GM03348 (cell line): ENCODE measurements at regions not wholly inside any gene's neighbourhood (a gene's known extent, or its start where the extent isn't known, plus 50 kb on each side); places are given as distances from the start of the nearest gene placed in this dataset.
"Not testable (repeated sequence)": the region's sequence is repeated elsewhere in the genome, so short reads cannot be mapped to it uniquely, and the experiment has no call there.

Experiments used
- DNase-seq: peaks from one replicate; pipeline ENCODE4 v3.0.0; 2012; ENCODE audit warnings: low spot score

DNA sequence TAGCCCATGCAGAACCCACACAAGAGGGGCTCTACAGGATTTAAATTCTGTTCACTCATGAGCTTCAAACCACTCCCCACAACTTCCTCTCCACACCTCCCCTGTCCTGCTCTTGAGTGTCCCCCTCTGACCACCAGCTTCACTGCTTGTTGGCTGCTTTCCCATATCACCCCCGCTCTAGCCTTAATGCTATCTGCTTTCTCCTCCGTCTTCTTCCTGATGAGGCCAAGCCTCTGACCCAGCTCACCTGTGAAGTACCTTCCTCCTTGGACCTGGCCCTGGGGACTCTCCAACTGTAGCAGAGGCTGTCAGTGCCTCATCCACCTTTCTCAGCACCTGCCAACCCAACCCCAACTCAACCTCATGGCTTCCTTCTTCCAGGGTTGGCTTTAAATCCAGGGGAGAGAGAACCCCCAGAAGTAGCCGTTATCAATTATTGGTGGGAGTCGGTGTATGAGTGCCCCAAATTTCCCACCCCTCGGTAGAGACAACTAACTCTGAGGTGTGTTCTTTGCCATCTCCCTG lies 174.8 kb downstream of the MINAR1 start:
- no peak for DNase-seq

DNA sequence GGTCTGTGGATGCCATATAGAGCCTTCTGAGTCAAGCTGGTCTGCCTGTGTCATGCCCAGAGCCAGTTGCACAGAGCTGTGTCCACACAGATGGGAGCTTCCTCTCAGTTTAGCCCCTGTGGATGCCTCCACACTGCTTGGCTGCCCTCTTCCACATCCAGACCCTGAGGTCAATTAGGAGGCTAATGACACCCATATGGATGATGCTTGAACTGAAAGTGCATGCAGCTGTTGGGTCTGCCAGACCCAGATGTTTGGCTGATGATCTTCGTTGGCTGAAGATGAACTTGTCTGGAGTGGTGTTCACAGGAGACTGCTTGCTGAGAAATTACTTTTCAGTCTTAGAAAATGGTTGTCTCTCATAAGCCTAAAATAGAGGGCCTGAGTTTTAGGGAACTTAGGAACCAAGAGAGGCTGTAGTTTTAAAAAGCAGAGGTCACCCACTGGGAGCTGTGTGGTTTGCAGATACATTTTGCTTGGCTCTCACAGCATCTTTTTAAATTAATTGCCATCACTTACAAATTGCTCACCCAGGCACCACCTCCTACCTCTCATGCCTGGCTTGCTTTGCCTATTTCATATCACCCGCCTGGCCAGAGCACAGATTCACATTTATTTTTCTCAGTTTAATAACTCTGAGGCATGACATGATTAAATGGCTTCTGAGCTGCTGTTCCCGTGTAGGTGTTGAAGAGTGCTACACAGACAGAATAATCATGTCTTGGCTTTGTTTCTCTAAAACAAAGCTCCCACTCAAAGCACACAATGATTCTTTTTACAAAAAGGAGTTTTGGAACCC lies 176.1 kb downstream of the MINAR1 start:
- no peak for DNase-seq

DNA sequence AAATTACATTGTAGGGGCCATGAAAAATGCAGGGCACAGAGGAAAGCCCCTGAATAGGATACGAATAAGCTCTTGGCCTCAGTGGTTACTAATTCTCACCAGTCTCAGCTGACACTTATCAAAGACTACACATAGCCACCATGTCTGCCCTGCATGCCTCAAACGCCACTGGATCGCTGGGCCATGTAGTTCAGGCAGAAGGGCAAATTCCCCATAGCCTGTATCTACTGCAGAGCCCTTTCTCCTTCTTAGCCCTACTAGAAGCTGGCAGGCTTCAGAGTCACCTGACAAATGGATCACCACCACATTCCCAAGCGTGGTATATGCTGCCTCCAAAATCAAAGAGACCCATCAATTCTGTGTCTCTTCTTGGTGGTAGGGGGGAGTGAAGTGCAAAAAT lies 177.4 kb downstream of the MINAR1 start:
- no peak for DNase-seq

DNA sequence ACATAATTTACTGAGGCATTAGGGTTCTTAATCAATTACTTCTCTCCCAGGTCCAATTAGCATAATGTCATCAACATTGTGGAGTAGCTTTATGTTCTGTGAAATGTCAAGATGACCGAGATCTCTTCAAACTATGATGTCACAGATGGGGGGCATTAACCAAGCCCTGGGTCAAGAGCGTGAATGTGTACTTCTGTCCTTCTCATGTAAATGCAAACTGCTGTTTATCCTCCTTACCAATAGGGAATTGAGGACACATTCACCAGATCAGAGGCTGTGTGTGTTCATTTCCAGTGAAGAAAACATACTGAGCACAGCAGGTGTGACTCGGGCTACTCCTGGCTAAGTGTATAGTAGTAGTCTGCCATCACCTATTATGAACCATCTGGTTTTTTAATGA lies 177.9 kb downstream of the MINAR1 start:
- no peak for DNase-seq

DNA sequence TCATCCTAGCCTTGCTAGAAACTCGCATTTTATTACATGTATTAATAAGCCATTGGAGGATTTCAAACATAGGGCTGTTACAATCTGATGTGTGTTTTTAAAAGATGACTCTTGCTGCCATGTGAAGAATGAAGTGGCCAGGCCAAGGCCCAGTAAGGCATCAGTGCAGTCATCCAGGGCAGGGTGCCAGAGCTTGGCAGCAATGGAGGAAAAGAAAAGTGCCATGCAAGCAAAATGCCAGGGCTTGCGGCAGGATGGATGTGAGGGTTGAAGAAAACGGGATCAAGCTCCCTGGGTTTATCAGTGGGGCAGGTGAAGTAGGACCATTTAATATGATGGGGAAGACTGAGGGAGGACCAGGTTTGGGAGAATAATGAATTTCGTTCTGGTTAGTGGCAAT lies 183.6 kb downstream of the MINAR1 start:
- DNase-seq: no peak

DNA sequence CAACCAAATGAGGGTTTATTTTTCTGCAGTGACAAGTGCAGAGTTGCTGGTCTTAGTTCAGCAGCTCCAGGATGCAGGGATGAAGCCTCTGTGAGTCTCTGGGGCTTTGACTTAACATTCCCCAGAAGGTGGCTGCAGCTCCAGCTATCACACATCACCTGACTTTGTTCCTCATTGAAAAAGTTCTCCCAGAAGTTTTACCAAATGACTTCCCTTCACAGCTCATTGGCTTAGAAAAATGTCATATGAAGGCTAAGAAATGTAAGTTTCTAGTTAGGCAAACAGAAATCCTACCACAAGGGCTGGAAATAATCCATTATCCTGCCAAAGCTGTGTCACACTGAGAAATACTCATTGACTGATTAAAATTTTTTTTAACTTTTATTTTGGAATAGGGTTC lies 184.9 kb downstream of the MINAR1 start:
- no peak for DNase-seq

DNA sequence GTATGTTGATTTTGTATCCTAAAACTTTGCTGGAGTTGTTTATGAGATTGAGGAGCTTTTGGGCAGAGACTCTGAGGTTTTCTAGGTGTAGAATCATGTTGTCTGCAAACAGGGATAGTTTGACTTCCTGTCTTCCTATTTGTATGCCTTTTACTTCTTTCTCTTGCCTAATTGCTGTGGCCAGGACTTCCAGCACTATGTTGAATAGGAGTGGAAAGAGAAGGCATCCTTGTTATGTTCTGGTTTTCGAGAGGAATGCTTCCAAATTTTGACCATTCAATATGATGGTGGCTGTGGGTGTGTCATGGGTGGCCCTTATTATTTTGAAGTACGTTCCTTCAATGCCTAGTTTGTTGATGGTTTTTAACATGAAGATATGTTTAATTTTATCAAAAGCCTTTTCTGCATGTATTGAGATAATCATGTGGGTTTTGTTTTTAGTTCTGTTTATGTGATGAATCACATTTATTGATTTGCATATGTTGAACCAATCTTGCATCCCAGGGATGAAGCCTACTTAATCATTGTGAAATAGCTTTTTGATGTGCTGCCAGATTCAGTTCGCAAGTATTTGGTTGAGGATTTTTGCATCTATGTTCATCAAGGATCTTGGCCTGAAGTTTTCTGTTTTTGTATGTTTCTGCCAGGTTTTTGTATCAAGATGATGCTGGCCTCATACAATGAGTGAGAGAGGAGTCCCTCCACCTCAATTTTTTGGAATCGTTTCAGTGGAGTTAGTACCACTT lies 188.1 kb downstream of the MINAR1 start:
- DNase-seq: no peak

DNA sequence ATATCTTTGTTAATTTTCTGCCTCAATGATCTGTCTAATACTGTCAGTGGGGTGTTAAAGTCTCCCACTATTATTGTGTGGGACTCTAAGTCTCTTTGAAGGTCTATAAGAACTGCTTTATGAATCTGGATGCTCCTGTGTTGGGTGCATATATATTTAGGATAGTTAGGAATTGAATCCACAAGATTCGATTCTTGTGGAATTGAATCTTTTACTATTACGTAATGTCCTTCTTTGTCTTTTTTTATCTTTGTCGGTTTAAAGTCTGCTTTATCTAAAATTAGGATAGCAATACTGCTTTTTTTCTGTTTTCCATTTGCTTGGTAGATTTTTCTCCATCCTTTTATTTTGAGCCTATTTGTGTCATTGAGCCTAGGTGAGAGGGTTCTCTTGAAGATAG lies 189.7 kb downstream of the MINAR1 start:
- not testable (repeated sequence) for DNase-seq

DNA sequence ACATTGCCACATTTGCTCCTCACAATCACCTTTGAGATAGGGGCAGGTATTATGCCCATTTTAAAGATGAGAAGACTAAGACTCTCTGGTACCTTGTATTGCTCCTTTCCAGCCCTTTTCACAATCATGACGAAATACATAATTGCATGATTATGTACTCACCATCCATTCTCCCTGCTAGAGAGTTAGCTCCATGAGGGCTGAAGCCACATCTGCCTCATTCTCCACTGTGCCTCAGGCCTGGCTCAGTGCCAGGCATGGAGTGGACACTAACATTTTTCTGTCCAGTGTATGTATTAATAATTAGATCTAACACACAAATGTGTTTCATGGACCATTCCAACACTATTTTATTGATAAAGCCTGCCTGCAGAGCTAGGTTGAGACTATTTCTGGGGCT lies 191.4 kb downstream of the MINAR1 start:
- DNase-seq: no peak

DNA sequence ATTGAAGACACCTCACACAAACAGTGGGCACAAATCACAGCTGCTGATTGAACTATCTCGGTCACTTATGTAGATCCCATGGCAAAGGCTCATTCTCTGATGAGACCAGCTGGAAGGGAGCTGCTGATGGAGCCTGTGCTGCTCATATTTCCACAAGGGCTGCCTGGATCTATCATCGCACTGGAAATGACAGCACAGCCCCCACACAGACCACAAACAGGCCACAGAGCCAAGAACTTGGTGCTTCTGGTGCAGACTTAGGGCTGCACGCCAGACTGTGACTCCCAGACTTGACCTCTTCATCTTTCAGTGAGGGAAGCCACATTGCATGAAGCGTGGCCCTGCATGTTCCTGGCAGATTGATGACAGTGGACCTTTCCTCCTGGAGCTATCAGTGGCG lies 197.6 kb downstream of the MINAR1 start:
- DNase-seq: peak; percentile 54

DNA sequence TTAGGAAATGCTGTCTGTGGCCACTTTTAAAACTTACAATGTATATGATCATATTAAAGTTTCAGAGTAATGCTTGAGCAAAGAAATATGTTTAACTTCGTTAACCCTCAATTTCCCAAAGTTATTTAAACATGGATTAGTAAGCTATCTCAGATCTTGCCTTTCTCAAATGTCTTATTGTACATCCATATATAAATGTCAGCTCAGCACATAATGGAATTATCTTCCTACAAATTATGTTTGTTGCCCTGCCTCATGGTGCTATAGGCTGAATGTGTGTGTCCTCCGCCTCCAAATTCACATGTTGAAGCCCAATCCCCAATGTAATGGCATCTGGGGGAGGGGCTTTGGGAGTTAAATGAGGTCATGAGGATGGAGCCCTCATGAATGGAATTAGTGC lies 200.3 kb downstream of the MINAR1 start:
- DNase-seq: no peak

DNA sequence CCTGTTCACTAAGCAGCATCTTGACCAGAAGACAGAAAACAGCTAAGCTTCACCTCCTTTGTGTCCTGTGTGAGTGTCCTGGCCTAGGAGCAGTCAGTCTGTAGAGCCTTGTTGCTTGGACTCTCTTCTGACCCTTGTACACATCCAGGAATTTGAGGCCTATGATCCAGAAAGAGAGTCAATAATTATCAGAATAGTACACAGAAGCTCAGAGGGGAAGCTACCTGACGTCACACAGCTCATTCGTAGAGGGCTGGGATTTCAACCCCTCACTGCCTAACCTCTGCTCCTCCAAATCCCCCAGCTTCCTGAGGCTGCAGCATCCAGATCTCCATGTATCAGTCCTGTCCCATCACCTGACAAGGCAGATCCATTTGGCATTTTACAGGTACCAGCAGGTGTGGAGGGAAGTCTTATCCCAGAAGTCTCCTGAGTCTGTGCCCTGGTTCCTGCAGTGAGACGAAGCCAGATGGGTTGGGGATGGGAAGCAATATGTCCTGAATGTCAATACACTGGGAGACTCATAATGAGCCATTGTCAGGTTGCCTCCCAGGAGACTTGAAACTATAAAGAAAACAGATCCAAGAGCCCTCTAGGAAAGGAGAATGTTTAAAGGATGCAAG lies 203.1 kb downstream of the MINAR1 start:
- no peak for DNase-seq

DNA sequence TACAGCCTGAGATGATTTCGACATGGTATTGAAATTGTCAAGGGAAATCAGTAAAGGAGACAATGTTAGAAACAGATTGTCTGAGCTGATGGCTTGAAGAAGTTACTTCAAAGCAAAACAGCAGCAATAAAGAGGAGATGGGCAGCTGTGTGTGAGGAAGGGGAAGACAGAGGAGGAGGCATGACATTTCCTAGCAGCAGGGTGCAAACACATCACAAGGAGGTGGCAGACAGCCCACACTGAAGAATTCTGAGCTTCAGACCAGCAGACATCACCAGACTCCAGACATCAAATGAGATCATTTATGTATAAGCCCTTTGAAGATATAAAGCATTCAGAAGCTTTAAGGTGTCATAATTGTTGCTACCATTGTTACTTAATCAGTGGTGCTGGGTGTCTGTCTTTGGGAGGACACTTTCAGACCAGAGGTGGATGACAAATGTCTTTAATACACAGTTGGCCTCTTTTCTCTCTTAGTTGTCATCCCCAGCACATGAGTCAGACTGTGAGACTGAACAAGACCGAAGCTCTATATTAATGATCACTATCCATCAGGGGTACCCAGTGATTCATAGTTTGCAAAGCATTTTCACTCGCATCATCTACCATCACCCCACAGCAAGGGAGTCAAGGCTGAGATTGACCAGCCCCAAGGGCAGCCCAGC lies 203.9 kb downstream of the MINAR1 start:
- no peak for DNase-seq

DNA sequence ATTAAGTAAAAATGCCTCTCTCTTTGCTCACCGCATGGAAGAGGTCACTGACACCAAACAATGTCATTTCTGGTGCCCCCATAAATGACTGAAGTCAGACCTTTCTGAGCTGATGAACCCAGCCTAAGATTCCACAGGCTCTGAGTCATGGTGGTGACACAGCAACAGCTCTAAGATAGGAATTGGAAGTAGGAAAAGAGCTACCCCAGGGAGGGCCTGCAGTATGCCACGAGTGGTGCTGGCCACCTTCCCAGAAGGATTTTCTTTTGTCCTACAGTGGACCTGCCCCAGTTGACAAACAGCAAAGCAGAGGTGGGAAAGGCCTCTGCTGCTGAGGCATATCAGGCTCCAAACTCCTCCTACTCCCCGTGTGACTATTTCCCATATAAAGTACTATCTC lies 208.1 kb downstream of the MINAR1 start:
- DNase-seq: peak; percentile 81

DNA sequence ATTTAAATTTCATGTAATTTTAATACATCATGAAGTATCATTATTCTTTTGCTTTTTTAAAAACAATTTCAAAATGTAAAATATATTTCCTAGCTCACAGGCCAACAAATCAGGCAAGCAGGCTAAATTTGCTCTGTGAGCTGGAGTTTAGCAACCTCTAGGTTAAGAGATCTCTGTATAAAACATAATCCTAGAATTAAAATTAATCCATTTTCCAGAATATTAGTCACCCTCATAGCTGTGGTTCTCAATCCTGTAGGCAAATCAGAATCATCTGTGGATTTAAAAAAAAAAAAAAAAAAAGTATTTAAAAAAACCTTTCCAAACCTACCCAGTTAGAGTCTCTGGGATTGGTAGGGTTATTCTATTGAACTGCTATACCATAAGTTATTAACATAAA lies 209.7 kb downstream of the MINAR1 start:
- peak; percentile 33 for DNase-seq

DNA sequence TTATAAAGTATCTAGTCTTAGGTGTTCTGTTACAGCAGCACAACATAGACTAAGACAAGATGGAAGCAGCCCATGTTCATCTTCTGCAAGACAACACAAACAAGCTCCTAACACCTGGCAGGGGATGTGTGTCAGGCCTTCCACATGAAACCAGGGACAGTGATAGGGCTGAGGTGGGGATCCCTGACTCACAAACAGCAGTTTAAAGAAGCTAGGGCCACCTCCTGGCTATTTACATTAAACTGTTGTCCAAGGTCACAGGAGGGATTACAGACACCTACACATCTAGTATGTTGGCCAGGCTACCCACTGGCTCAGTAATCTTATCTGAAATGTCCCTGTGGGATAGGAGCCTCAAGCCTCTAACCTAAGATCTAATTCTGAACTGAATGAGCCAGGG lies 211.3 kb downstream of the MINAR1 start:
- DNase-seq: no peak

DNA sequence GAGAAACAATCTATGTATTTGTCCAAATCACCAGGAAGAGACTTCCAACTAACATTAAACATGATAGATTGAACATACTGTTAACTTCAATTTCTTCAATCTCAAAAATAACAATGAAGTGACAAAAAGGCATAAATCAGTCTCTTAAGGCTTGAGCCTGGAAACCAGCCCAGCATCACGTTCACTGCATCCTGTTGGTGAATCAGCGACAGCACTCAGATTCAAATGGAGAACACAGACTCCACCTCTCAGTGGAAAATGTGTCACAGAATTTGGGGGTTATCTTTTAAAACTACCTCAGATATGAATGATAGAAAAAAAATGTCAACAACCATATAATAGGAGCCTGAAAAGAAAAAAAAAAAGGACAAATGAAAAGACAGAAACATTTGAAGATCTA lies 212.0 kb downstream of the MINAR1 start:
- DNase-seq: peak; percentile 45

DNA sequence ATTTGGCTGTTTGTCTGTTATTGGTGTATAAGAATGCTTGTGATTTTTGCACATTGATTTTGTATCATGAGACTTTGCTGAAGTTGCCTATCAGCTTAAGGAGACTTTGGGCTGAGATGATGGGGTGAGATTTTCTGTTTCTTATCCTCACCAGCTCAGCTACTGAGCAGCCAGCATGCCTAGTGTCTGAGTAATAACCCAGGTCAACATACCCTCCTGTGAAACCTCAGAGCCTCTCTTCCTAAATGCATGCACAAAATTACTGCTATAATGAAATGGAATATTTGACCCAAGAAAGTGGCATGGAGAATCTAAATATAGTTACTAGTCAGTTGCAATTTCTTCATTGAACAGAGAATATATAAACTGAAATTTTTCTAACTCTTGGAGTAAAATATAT lies 220.8 kb downstream of the MINAR1 start:
- not testable (repeated sequence) for DNase-seq

DNA sequence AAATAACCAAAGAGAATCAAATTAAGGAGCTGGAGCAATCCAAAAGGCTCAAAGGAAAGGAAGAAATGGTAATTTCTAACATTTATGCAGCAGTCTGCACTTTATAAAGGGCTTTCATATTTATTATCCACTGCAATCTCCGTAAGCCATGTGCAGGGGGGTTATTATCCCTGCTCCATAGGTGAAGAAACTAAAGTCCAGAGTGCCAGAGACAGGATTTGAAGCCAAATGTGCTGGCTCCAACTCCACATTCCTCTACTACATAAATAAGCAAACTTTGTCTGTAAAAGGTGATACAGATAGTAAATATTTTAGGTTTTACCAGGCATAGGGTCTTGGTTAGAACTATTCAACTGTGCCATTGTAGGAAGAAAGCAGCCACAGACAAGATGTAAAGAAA lies 221.4 kb downstream of the MINAR1 start:
- DNase-seq: no peak

DNA sequence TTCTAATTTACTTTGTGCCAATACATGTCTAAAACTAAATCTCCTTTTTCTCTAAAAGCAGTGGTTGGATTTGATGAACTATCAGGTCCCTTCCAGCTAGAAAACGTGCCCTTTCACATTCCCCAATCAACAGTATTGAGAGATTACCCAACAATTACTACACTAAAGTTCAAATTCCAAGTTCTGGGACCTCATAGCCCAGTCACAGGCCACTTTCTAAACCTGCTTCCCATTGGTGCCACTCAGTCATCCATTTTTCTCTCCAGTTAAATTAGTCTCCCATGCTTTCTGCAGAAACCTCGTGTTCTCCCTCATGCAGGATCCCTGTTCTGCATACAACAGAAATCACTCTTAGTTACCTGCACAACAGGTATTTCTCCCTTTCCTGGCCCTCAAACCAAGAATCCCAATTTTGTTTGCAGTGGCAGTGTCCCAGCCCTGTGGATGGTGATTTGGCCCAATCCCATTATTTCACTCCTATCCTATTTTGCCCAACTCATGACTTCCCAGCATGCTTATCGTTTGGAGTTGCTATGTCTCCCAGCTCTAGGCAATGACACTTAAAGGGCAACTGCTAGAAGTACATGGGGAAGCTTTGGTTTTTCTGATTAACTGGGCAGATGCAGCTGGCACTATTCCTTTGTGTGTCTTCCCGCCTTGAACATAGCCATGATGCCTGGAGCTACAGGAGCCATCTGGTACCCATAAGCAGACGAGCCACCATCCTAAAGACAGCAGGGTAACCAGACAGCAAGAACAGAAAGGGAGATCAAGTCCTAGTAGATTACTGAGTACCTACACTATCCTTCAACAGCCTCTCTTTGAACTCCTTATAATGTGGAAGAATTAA lies 224.2 kb downstream of the MINAR1 start:
- DNase-seq: no peak

DNA sequence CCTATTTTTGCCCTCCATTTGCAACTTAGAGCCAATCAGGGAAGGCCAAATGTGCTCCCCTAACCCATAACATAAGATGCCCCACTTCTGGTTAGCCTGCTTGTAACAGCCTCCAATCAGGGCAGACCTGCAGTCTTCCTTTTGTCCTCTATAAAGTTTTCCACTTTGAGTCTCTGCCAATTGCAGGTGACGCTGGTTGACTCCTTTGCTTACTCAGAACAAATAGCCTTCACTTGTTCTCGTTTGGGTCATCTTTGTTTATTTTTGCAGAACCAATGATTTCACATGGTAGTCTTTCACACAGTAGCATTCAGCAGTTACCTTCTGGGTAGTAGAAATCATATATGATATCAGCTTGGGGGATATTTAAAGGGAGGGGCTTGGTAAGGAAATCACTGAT lies 225.6 kb downstream of the MINAR1 start:
- no peak for DNase-seq

DNA sequence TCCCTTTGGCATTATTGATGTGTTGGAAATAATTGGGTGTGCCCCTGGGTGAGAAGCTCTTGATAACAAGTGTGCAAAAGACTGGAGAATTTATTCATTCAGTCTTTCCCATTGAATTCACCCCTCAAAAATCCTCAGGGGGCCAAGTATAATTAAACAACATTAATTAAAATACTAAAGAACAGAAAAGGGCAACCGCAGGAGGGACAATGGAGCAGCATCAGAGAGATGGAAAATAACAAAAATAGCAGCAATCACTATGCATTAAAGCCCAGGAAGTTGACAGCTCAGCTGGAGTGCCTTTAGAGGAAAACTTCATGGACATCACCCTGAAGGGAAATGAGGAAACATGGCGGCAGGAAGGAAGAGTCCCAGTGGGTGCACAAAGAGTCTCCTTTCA lies 227.6 kb downstream of the MINAR1 start:
- no peak for DNase-seq
